Activated CD4-positive, alpha-beta T cell treated with anti-CD3 and anti-CD28 coated beads for 24 hours (primary cell): ENCODE measurements at regions not wholly inside any gene's neighbourhood (a gene's known extent, or its start where the extent isn't known, plus 50 kb on each side); places are given as distances from the start of the nearest gene placed in this dataset.
"Not testable (repeated sequence)": the region's sequence is repeated elsewhere in the genome, so short reads cannot be mapped to it uniquely, and the experiment has no call there.

ENCODE experiments used
- DNase-seq, 2 donors: peaks; one replicate each; pipeline ENCODE4 v3.0.0-alpha.2; 2020; ENCODE audit warnings: low read depth in 2 of 2

DNA sequence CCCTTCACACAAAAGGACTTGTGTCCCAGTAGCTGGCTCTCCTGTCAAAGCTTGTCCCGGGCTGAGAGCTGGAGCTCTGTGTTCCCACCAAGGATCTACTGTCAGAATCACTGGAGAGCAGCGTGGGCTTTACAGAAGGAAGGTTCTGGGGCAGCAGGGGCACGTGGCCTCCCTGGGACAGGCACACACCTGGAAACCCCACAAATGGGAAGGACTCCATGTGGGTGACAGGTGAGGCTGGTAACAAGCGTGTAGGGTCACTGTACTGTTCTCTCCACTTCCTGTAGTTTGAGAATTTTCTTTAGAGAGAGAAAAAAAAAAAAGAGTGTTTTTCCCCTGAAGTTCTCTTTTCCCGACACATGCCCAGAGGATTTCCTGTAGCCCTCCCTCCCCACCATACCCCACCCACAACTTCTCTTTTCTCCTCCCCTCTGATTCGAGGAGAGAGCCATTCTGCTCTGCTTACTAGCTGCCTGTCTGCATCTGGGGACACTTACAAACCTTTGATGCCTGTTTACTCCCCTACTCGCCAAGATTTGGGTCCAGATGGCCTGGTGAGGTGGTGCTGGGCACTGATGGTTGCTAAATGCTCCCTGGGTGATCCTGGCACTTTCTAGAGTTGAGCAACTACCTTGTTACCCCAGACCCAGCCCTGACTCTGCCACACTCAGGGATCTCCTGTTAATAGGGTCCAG is 84.1 kb upstream of the SIRPA start:
- no peak for DNase-seq

DNA sequence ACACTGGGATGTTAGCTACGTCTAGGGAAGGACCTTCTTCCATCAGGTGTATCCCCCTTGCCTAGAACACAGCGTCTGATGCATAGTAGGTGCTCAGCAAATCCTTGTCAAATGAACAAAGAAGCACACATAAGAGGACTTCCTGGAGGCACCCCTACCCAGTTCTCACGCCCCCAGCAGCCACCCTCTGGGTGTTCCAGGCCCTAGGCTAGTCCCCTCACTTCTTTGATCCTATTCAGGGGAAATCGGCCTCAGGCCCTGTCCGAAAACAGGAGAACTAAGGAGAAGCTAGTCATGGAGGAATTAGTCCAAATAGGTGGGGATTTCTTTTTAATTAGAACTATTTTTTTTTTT is 84.7 kb upstream of the SIRPA start:
- no peak for DNase-seq

DNA sequence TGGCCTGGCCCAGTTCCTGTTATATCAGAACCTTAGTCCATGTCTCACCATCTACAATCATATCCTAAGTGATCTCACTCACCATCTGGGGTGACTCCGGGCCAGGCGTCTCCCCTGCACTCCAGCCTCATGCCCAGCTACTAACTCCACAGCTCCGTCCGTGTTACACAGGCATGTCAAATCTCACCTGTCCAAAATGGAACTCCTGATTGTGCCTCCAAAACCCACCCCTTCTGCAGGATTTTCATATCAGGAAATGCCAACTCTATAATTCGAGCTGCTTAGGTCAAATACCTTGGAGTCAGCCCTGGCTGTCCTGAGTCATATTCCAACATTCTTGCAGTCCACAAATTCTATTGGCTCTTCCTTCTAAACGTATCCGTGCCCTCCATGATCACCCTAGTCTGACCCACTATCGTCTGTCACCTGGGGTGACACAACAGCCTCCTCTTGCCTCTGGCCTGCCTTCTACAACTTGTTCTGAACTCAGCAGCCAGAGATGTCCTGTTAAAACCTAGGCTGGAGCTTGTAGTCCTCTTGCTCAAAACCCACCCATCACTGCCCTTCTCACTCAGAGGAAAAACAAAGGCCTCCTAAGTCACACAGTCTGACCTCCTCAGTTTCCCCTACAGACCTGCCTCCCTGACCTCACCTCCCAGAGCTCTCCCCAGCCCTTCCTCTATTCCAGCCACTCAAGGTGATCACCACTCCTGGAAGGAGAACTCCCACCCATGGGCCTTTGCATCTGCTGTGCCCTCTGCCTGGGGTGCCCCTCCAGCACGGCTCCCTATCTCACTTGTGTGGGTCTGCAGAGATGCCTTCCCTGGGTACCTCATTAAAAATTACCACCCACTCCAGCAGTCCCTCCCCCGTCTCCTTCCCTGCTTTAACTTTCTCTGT is 85.3 kb upstream of the SIRPA start:
- DNase-seq: no peak

DNA sequence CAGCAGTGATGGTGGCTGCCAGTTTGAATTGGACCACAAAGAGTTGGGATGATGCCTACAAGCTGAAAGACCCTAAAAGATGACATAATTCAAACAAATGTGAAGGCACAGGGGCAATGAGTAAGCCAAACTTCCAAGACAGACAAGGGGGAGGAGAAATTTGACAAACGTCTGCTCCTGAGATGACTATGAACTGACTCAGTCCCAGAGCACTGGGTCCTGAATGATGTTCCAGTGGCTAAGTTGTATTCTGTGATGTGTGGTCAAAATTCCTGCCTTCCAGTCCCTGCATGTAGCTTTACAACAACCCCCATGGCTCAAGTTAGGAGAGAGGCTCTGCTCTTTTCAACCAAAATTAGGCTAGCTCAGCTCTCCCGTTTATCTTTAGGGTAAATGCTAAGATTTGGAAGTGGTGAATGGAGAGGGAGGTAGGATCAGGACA is 86.1 kb upstream of the SIRPA start:
- DNase-seq: no peak

DNA sequence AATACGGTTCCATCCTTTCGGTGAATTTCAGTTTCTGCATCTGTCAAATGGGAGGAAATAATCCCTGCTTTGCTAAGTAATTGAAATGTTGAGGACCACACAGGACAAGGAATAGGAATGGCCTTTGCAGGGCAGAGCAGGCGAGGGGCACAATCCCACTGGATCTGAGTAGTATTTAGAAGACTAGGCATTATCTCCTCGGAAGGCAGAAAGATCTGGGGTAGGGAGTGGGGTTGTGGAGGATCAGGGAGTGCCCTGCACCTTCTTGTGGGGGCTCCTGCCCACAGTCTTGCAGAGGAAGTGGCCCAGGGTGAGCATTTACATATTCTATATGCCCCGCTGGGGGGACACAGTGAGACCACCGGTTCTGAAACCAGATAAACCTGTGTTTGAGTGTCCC is 87.1 kb upstream of the SIRPA start:
- DNase-seq: no peak

DNA sequence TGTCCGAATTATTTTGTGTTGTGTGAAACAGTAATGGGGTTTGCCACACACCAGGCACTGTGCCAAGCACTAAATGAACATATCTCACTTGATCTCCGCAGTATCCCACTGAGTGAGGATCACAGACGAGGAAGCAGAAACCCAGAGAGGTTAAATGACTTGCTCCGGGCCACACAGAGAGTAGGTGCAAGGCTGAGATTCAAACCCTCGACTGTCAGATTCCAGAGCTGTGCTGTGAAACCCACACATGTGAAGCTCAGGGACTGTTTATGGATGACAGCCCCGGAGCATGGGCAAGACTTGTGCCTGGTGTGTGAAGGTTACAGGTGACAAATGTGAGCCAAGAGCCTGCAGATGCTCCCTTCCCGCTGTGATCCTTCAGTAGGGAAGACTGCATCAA is 87.8 kb upstream of the SIRPA start:
- DNase-seq: no peak

DNA sequence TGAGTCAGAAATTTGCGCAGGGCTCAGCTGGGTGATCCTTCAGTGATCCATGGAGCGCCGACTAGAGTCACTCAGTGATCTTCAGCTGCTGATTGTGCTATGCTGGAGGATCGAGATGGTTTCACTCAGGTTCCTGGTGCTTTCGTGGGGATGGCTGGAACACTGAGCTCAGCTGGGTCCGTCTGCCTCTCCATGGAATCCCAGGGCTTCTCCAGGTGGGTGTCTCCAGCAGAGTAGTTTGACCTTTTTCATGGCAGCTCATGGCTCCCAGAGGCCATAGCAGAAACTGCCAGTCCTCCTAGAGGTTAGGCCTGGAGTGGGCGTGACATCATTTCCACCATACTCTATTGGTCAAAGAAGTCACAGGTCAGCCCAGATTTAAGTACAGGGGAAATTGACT is 88.8 kb upstream of the SIRPA start:
- no peak for DNase-seq

DNA sequence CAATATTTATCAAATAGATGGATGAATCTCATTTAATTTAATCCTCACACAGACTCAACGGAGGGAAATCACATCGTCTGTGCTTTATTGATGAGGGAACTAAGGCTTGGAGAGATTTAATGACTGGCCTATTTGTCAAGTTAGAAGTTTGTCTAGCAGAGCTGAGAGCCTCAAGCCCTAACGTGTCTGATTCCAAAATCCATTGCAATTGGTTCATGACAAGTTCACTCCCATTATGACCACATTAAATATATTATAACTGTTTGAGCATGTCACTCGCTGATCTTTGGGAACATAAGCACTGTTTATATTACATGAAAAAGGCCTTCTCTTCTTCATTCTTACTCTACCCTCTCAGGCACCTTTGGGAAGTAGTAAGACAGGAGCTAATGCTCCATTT is 89.4 kb upstream of the SIRPA start:
- DNase-seq: no peak

DNA sequence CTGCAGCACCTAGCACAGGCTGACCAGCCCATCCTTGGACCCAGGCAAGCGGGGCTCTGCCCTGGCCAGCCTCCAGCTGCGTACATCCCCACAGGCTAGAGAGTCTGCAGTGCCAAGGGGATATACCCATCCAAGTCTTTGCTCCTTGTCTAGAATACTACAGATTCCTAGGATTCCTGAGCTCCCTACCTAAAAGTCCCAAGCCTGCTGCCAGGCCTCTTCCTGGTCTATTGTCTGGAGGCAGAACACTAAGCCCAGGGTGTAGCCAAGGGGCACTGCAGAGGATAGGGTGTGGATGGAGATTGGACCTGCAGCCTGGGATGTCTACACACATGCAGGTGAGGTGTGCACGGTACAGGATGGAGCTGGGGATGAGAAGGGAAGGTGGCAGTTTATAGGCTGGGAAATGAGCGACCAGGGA is 90.0 kb upstream of the SIRPA start:
- no peak for DNase-seq

DNA sequence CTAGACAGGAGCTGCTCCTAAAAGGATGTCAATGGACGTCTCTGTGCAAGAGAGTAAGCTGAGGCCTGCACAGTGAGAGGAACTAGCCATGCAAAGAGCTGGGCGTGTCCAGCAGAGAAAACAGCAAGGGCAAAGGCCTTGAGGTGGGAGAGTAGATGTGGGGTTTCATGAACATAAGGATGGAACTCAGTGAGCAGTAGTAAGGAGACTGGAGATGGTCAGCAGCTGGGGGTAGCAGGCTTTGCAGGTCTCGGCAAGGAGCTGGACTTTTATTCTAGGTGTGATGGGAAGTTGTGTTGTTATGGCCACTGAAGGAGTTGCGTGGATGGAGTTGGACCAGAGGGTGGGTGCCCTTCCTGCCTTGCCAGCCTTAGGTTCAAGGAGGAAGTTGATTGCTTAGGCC is 90.7 kb upstream of the SIRPA start:
- DNase-seq: no peak

DNA sequence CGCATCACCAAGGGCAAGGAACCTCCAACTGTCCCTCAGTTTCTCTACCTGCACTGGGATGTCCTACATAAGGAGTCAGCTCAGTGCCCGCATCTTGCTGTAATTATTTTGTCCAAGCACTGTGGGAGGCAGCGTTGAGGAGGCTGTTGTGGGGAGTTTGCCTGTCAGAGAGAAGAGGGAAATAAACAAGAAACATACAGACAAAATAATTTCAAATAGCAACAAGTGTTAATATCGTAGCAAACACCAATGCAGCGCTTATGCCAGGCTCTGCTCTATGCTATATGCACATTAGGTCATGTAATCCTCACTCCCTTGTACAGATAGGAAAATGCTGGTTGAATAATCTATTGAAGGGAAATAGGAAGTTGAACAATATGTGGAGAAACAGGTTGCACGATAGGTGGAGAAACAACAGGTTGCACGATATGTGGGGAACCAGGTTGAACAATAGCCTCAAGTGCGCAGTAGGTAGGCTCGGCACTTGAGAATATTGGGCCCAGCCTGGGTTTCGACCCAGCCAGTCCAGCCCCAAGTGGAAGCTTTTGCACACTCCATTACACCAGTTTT is 91.2 kb upstream of the SIRPA start:
- no peak for DNase-seq

DNA sequence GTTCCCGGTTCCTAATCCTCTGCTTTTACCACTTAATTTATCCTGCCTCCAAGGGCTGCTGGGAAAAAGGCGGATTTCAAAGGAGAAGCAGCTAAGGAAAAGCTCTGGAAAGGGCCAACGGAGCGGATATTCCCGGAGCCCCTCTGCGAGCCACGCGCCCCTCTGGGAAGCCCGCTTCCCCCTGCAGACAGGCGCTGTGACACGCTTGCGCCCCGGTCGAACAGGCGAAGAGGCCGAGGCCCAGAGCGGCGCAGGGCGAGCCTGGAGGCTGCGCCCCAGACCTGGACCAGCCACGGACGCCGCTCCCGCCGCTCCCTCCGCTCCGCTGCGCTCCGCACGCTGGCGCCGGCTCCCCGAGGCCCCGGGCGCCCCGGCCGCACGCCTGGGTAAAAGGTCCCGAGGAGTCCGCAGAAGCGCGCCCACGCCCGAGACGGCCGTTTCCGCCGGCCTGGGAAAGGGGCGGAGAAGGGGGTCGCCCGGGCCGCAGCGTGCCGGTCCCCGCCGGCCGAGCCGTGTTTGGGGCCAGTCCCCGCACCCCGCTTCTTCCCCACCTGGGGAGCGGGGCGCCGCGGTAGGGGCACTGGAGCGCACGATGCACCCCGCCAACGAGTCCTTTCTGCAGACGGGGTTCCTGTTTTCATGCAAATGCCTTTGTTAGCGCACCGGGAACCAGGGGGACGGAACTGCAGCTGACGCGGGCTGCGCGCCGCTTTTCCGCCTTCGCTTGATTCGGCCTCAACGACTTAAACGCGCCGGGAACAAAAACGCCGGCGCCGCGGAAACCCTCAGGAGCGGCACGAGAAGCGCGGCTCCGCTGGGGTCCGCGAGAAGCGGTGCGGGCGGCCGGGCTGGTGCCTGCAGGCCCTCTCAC is 91.9 kb upstream of the SIRPA start:
- DNase-seq: peak in 1 of 2 donors; percentile 18

DNA sequence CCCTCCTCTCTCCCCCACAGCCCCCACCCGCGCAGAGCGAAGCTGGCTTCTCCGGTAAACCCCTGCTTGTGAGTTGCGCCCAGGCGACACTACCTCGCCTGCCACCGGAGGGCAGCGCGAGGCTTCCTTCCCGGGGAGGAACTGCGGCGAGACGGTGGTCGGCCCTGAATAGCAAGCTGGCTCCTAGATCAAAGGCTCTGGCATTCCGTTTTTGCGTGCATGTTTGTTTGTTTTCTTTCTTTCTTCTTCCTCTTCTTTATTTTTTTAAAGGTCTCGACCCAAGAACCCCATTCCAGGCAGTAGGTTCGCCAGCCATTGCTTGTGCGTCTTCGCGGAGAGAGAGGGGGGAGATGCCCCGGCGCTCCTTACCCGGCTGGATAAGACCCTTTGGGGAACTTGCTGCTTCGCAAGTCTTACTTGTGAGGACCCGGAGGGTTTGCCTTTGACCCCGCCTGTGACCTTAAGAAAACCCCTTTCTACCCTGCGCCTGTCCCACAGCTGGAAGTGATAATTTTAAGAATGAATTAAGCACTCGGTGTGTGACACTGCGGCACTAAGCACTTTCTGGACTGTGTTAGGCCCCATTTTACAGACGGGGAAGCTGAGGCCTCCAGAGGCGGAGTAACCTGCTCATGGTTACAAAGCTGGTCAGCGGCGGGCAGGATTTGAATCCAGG is 92.7 kb upstream of the SIRPA start:
- peak in 1 of 2 donors; percentile 19 for DNase-seq

DNA sequence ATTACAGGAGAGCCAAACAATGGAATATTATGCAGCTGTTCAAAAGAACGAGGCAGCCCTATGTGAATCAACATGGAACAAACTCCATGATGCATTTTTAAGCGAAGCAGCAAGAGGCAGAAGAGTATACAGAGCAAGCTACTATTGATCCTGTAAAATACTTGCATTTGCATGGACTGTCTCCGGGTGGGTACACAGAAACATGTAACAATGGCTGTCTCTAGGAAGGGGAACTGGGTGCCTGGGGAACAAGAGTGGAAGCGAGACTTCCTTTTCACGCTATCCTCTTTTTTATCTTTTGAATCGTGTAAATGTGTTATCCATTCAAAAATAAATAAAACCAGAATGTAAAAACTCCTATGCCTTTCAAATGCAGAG is 93.3 kb upstream of the SIRPA start:
- DNase-seq: no peak

DNA sequence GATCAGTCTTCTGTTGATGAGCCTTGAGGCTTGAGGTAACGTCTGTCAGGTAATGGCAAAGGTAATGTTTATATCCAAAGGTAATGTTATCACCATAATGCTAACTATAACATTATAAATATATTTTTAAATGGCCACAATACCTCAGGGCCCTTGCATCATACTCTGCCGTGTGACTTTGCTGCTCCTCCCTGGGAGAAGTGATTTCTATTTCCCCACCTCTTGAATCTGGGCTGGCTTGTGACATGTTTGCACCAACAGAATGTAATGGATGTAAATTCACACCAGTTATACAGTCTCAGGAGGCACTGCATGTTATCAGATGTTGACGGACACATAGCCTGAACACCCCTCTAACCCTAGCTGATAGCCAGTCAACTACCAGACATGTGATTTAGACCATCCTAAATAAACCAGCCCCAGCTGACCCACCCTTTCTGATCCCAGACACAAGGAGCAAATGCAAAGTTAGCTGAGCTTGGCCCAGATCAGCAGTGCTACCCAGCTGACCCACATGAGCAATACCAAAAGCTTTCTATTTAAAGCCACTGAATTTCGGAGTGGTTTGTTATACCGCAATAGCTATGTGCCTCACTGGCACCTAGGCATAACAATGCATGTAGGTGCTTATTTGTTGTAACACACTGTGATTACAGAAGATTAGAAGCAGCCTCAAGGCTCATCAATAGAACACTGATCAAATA is 93.8 kb upstream of the SIRPA start:
- no peak for DNase-seq

DNA sequence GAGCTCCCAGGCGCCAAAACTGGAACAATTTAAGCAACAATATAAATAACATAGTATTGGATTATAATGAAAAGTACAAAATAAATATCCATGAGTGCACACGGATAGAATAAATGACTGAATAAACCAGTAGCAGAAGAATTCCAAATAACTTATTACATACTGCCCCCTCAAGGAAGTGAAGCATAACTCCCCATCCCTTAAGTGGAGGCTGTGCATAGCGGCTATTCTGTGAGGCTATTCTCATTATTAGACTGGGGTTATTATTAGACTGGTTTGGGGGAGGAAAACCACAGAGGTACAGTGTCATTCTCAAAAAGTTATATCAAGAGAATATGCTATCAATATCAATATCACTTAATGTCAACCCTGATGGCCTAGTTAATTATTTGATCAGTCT is 94.4 kb upstream of the SIRPA start:
- no peak for DNase-seq

DNA sequence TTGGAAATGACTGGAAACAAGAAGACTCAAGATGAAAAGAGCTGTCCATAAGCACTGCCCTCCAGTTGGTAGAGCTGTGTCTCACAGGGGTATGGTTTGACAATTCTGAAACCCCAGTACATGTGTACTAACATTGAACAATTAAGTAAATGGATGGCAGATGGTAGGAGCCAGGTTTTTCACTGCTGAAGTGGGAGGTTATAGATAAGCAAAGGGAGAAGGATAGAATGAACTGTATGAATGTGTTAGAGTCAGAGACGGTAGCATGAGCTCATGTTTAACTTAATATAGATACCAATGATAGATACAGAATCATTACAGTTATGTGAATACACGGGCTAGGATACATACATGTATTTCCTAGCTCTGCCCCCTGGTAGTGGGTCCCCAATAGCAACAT is 95.0 kb upstream of the SIRPA start:
- DNase-seq: no peak

DNA sequence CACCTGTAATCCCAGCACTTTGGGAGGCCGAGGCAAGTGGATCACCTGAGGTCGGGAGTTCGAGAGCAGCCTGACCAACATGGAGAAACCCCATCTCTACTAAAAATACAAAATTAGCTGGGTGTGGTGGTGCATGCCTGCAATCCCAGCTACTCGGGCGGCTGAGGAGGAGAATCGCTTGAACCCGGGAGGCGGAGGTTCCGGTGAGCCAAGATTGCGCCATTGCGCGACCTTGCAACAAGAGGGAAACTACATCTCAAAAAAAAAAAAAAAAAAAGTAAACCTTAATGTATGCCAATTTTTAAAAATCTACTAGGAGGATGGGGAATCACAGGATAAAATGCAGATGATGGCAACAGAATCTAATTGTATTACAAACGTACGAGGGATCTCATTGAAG is 95.5 kb upstream of the SIRPA start:
- not testable (repeated sequence) for DNase-seq

DNA sequence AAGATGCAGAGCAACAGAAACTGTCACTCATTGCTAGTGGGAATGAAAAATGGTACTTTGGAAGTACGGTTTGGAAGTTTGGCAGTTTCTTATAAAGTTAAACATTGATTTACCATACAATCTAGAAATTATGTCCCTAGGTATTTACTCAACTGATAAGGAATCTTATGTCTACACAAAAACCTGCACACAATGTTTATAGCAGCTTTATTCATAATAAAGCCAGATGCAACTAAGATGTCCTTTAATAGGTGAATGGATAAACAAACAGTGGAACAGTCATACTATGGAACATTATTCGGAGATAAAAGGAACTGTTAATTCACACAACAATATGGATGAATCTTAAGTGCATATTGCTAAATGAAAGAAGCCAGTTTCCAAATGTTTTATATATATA is 96.2 kb upstream of the SIRPA start:
- DNase-seq: no peak

DNA sequence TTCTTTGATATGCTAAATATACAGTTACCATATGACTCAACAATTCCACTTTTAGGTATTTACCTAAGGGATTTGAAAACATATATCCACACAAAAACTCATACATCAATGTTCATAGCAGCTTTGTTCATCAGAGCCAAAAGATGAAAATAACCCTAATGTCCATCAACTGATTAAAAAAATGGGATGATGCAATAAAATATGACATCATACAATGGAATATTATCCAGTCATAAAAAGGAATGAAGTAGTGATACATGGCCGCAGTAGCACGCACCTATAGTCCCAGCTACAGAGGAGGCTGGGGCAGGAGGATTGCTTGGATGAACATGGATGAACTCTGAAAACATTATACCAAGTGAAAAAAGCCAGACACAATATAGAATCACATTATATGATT is 101.4 kb upstream of the SIRPA start:
- no peak for DNase-seq

DNA sequence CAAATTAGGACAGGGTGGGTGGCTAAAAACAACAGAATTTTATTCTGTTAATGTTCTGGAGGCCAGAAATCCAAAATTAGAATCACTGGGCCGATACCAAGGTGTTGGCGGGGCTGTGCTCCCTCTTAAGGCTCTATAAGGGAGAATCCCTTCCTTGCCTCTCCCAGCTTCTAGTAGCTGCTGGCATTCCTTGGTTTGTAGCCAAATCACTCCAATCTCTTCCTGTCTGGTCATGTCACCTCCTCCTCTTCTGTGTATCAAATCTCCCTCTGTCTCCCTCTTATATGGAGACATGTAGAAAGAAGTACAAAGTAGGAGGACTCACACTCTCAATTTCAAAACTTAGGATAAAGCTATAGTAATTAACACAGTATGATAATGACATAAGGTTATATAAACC is 102.9 kb upstream of the SIRPA start:
- no peak for DNase-seq
